OCI-LY1 (cell line): ENCODE measurements at regions not wholly inside any gene's neighbourhood (a gene's known extent, or its start where the extent isn't known, plus 50 kb on each side); places are given as distances from the start of the nearest gene placed in this dataset.

Source experiments
- H2AFZ ChIP-seq: fragments of 200-600 bp; sonication (generic), shearing (Covaris generic); 2 replicates; pipeline ENCODE4 v1.6.0; 2014; ENCODE audit warnings: antibody characterized with exemption, mild to moderate bottlenecking, low read length
- H3F3A ChIP-seq: fragments of 200-600 bp; sonication (generic), shearing (Covaris generic); 2 replicates; pipeline ENCODE4 v1.6.0; 2014; ENCODE audit warnings: mild to moderate bottlenecking, antibody characterized with exemption, low read length, moderate library complexity; ENCODE audit not compliant: insufficient read depth
- H3K27ac ChIP-seq: fragments of 200-600 bp; sonication (generic); 2 replicates; pipeline ENCODE4 v1.5.1; 2014; ENCODE audit warnings: low read length, mixed run types, mild to moderate bottlenecking, low read depth; ENCODE audit not compliant: poor library complexity, severe bottlenecking
- H3K27me3 ChIP-seq: fragments of 200-600 bp; sonication (generic); 2 replicates; pipeline ENCODE4 v1.6.0; 2014; ENCODE audit warnings: antibody characterized with exemption, mild to moderate bottlenecking, low read length, moderate library complexity; ENCODE audit not compliant: insufficient read depth
- H3K36me3 ChIP-seq: fragments of 200-600 bp; sonication (generic); 2 replicates; pipeline ENCODE4 v1.6.1; 2014; ENCODE audit warnings: mild to moderate bottlenecking, antibody characterized with exemption, low read length, moderate library complexity, mixed read lengths; ENCODE audit not compliant: insufficient read depth
- H3K4me1 ChIP-seq: fragments of 200-600 bp; sonication (generic); 2 replicates; pipeline ENCODE4 v1.5.1; 2014; ENCODE audit warnings: mild to moderate bottlenecking, low read length, moderate library complexity; ENCODE audit not compliant: insufficient read depth, severe bottlenecking
- H3K4me2 ChIP-seq: fragments of 200-600 bp; sonication (generic), shearing (Covaris generic); 2 replicates; pipeline ENCODE4 v1.6.1; 2014; ENCODE audit warnings: low read length
- H3K4me3 ChIP-seq: fragments of 200-600 bp; sonication (generic); 2 replicates; pipeline ENCODE4 v1.5.1; 2014; ENCODE audit warnings: low read length, low read depth, mild to moderate bottlenecking, mixed read lengths; ENCODE audit not compliant: poor library complexity, severe bottlenecking
- H3K79me2 ChIP-seq: fragments of 200-600 bp; shearing (Covaris generic); 2 replicates; pipeline ENCODE4 v1.6.1; 2016; ENCODE audit warnings: mixed run types, low read length, mixed read lengths; ENCODE audit not compliant: insufficient read depth
- H3K9ac ChIP-seq: fragments of 200-600 bp; sonication (generic), shearing (Covaris generic); 2 replicates; pipeline ENCODE4 v1.6.1; 2014; ENCODE audit warnings: mild to moderate bottlenecking, low read length, mixed read lengths
- H3K9me2 ChIP-seq: fragments of 200-600 bp; sonication (generic), shearing (Covaris generic); 2 replicates; pipeline ENCODE4 v1.6.1; 2014; ENCODE audit warnings: low read depth, mild to moderate bottlenecking, low read length, mixed read lengths
- H3K9me3 ChIP-seq: fragments of 200-600 bp; shearing (Covaris generic); 2 replicates; pipeline ENCODE4 v1.6.1; 2014; ENCODE audit warnings: low read length, mixed read lengths
- H4K20me1 ChIP-seq: fragments of 200-600 bp; sonication (generic), shearing (Covaris generic); 2 replicates; pipeline ENCODE4 v1.6.0; 2016; ENCODE audit warnings: mild to moderate bottlenecking, low read length; ENCODE audit not compliant: insufficient read depth
- EZH2 ChIP-seq: fragments of 200-600 bp; sonication (generic), shearing (Covaris generic); IDR thresholded peaks from 2 replicates; pipeline ENCODE4 v1.8.0; 2017; ENCODE audit warnings: borderline replicate concordance, mixed run types, mild to moderate bottlenecking, antibody characterized with exemption, low read length, moderate library complexity, mixed read lengths
- TF ChIP-seq, protein P1 (sequence below): fragments of 200-600 bp; sonication (generic), shearing (Covaris generic); IDR thresholded peaks from 2 replicates; pipeline ENCODE4 v1.5.1; 2017; ENCODE audit warnings: mild to moderate bottlenecking, antibody characterized with exemption, low read length, moderate library complexity, mixed read lengths

DNA sequence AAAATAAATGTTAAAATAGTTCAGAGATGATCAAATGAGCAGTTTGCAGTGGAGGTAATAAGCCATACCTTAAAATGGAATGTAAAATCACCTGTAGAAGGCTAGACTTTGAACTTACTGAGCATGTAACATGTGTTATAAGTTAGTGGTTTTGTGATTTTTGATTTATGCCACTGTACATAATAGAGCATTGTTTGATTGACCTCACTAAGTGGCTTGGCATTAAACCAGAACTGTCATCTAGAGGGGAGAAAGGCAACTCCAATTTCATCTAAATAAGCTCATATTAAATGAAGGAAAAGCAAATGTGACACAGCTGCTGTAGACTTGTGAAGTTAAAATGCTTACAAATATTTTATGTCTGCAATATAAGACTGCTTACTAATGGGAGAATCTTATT lies 387.9 kb downstream of the ZIC1 start:
- no peak overlapping the region for H3K4me2 ChIP-seq
- H3K27ac ChIP-seq = no peak overlapping the region
- TF ChIP-seq EZH2 = no peak
- TF ChIP-seq, protein P1, sequence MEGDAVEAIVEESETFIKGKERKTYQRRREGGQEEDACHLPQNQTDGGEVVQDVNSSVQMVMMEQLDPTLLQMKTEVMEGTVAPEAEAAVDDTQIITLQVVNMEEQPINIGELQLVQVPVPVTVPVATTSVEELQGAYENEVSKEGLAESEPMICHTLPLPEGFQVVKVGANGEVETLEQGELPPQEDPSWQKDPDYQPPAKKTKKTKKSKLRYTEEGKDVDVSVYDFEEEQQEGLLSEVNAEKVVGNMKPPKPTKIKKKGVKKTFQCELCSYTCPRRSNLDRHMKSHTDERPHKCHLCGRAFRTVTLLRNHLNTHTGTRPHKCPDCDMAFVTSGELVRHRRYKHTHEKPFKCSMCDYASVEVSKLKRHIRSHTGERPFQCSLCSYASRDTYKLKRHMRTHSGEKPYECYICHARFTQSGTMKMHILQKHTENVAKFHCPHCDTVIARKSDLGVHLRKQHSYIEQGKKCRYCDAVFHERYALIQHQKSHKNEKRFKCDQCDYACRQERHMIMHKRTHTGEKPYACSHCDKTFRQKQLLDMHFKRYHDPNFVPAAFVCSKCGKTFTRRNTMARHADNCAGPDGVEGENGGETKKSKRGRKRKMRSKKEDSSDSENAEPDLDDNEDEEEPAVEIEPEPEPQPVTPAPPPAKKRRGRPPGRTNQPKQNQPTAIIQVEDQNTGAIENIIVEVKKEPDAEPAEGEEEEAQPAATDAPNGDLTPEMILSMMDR = no peak

DNA sequence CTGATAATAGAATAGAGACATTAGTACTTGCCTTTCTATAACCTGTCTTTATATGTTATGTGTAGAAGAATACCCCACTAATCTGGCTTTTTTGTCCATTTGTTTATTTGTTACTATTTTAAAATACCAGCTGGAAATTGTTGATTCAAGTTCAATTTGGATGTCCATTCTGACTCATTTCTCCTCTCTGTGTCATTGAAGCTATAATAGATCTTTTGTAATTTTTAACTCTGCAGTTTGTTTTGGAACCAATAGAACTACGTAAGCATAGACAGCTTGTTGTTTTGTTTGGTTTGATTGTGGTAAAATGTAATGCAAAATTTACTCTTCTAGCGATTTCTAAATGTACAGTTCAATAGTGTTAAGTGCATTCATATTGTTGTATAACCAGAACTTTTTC lies 390.4 kb downstream of the ZIC1 start:
- TF ChIP-seq EZH2 = no peak
- TF ChIP-seq, protein P1 = no peak
- H3K79me2 ChIP-seq = no peaks in the 10 kb centered on the region

More for the DNA sequence above, 387.9 kb downstream of the ZIC1 start:
- Histone ChIP-seq H3K9me3 (no peaks in the 10 kb centered on the region), H3K4me1 (no peaks in the 10 kb centered on the region), H3K9me2 (no peaks in the 10 kb centered on the region), H3F3A (no peaks in the 10 kb centered on the region), H3K79me2 (no peaks in the 10 kb centered on the region), H3K4me3 (no peak overlapping the region), H3K27me3 (no peaks in the 10 kb centered on the region), H2AFZ (no peak overlapping the region), H4K20me1 (no peaks in the 10 kb centered on the region), H3K9ac (no peak overlapping the region), H3K36me3 (no peaks in the 10 kb centered on the region)

DNA sequence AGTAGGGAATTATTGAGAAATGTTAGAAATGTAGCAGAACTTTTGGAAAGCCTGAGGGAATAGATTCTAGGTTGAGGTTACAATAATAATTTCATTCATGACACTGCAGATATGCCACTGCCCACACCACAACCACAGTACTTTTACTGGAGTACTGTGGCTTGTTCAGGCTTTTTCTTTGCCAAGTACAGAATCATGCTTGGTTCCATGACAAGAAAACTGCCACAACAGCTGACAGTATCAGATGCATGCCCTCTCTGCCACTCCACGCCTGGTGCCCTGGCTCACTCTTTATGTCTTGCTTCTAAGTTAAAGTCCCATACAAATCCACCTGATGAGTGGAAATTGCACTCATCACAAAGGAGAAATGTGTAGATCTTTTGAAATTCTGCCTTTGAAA lies 398.6 kb downstream of the ZIC1 start:
- H3K4me1 ChIP-seq = no peaks in the 10 kb centered on the region

More for the DNA sequence above, 390.4 kb downstream of the ZIC1 start:
- H3K4me3 ChIP-seq = no peak overlapping the region
- no peak overlapping the region for H3K4me2 ChIP-seq
- no peaks in the 10 kb centered on the region for H3K27me3 ChIP-seq
- H2AFZ ChIP-seq = no peak overlapping the region
- no peaks in the 10 kb centered on the region for H3K9me2 ChIP-seq
- H4K20me1 ChIP-seq = no peaks in the 10 kb centered on the region
- no peaks in the 10 kb centered on the region for H3K4me1 ChIP-seq
- H3K36me3 ChIP-seq = no peaks in the 10 kb centered on the region
- H3F3A ChIP-seq = no peaks in the 10 kb centered on the region
- no peaks in the 10 kb centered on the region for H3K9me3 ChIP-seq
- H3K27ac ChIP-seq = no peak overlapping the region
- H3K9ac ChIP-seq = no peak overlapping the region

DNA sequence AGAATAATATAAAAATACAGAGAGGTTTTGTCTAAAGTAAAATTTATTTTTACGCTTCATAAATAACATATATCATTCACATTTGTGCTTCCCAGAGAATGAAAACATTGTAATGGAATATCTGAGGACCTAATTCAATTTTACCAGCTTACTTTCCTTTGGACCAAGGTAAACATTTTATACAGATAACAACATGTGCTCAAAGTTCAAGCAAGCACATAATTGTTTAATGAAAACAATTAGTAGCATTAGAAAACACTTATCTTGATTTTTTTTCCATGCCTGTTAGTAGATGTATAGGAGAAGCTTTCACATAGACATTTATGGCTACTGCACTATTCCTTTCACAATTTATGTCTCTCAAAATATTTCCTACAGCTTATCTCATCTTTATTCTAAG lies 400.0 kb downstream of the ZIC1 start:
- Histone ChIP-seq H3K4me2 (no peak overlapping the region), H3K79me2 (no peaks in the 10 kb centered on the region), H3K4me1 (no peaks in the 10 kb centered on the region), H3K27me3 (no peaks in the 10 kb centered on the region), H3K27ac (no peak overlapping the region), H3F3A (no peaks in the 10 kb centered on the region), H3K9ac (no peak overlapping the region), H3K36me3 (no peaks in the 10 kb centered on the region), H3K9me3 (no peaks in the 10 kb centered on the region), H4K20me1 (no peaks in the 10 kb centered on the region), H3K4me3 (no peak overlapping the region), H2AFZ (no peak overlapping the region), H3K9me2 (no peaks in the 10 kb centered on the region)
- TF ChIP-seq, protein P1 = no peak
- TF ChIP-seq EZH2 = no peak

More for the DNA sequence above, 398.6 kb downstream of the ZIC1 start:
- Histone ChIP-seq H3K79me2 (no peaks in the 10 kb centered on the region), H2AFZ (no peak overlapping the region), H3F3A (no peaks in the 10 kb centered on the region), H4K20me1 (no peaks in the 10 kb centered on the region), H3K27ac (no peak overlapping the region), H3K9me2 (no peaks in the 10 kb centered on the region), H3K4me2 (no peak overlapping the region), H3K9me3 (no peaks in the 10 kb centered on the region), H3K9ac (no peak overlapping the region), H3K27me3 (no peaks in the 10 kb centered on the region), H3K36me3 (no peaks in the 10 kb centered on the region), H3K4me3 (no peak overlapping the region)
- TF ChIP-seq EZH2 = no peak
